Prostate gland (tissue), 2 donors: ENCODE measurements at regions not wholly inside any gene's neighbourhood (a gene's known extent, or its start where the extent isn't known, plus 50 kb on each side); places are given as distances from the start of the nearest gene placed in this dataset.

Experiments
- DNase-seq: peaks from one replicate; pipeline ENCODE4 v3.0.0-alpha.2; 2019; ENCODE audit warnings: low spot score
- H3K27ac ChIP-seq, 2 donors: fragments of 200-600 bp; sonication (generic); 2 replicates each; pipeline ENCODE4 v1.5.1; 2017 to 2019
- H3K27me3 ChIP-seq: fragments of 200-600 bp; sonication (generic); replicated peaks from 2 replicates; pipeline ENCODE4 v1.5.1; 2019; ENCODE audit not compliant: insufficient read depth
- H3K36me3 ChIP-seq, 2 donors: fragments of 200-600 bp; sonication (generic); 1 replicate in 1 of 2; 2 replicates in 1 of 2; pipeline versions ENCODE4 v1.5.1 to v1.8.1; 2017 to 2019
- H3K4me1 ChIP-seq: fragments of 200-600 bp; sonication (generic); replicated peaks from 2 replicates; pipeline ENCODE4 v1.5.1; 2019
- H3K4me3 ChIP-seq, 2 donors: fragments of 200-600 bp; sonication (generic); 2 replicates each; pipeline ENCODE4 v1.5.1; 2017 to 2019
- H3K9me3 ChIP-seq: fragments of 200-600 bp; sonication (generic); 2 replicates; pipeline ENCODE4 v1.5.1; 2017
- CTCF ChIP-seq, 4 experiments: fragments of 200-600 bp in 2 of 4; fragments of 450-650 bp in 2 of 4; sonication (generic) in 2 of 4; IDR thresholded peaks; 1 replicate in 3 of 4; 2 replicates in 1 of 4; pipeline ENCODE4 v1.5.1; 2016 to 2019; ENCODE audit warnings: antibody characterized with exemption in 4 of 4, mild to moderate bottlenecking in 2 of 4, moderate library complexity in 2 of 4
- POLR2A ChIP-seq: fragments of 450-650 bp; IDR thresholded peaks from one replicate; pipeline ENCODE4 v1.6.1; 2016; ENCODE audit warnings: antibody characterized with exemption, mild to moderate bottlenecking
- POLR2AphosphoS5 ChIP-seq: sonication (generic); formaldehyde crosslinking; IDR thresholded peaks from one replicate; pipeline ENCODE4 v1.6.1; 2017; ENCODE audit warnings: antibody characterized with exemption
- WGBS: methylation state at CpG from one replicate; pipeline ENCODE4 v1.1.5; 2018; 5-methylcytosine and 5-hydroxymethylcytosine counted together
- intact Hi-C: fragments of 100-400 bp; cut with DNase I; formaldehyde crosslinking; loops from one replicate; pipeline ENCODE4 v1.14.2; 2022

DNA sequence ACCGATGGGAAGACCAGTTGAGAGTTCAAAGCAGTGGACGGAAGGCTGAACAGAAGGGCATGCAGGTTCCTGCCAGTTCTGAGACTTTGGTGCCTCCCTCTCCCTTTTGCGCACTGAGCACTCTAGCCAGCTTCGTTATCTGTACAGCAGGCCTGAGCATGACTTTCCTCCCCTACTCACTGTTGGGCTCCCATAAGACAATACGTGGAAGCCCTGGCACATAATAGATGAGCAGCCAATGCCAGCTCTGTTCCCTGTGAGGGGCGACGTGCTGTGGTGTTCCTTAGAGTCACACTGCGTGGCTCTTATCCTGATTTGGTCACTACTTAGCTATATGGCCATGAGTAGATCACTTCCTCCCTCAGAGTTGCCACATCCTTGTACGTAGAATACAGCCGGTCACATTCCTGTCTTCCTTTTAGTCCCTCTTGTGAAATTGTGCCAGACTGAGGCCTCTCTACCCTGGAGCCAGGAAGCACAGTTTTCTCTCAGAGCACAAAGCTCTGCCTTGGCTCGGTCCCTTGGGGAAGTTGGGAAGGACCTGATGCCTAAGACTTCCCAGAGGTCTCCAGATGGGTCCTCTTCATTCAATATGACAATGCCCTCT, 160.4 kb upstream of the MAMLD1 start:
- WGBS: 44% methylated on average over 7 of the region's 11 CpGs
- TF ChIP-seq CTCF (IDR thresholded peaks at IDR 0.05): no peak
- TF ChIP-seq POLR2A: no peak
- TF ChIP-seq POLR2AphosphoS5: no peak
- intact Hi-C loops: no loop called here
- Histone ChIP-seq H3K4me1 (no peaks in the 10 kb centered on the region), H3K27me3 (no peaks in the 10 kb centered on the region), H3K9me3 (no peaks in the 10 kb centered on the region), H3K27ac (no peak overlapping the region), H3K4me3 (no peak overlapping the region), H3K36me3 (no peaks in the 10 kb centered on the region)
- no peak for DNase-seq

DNA sequence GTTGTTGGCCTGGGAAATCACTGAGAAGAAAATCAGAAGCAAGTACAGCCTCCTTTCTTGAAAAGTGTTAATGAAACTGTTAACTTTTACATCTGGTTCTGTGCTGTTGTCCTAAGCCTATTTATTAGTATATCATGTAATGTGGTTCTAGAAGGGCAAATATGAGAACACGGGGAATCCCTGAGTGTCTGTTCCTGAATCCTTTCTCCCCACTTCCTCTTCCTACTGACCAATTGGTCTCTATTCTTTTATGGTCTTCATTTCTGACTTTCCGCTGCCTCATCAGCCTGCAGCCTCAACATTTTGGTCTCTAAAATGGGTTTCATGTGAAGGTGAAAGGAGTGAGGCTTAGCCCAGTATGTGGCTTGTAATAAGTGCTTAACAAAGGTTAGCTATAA, 159.9 kb upstream of the MAMLD1 start:
- 64% methylated on average over 2 of the region's 2 CpGs for WGBS
- TF ChIP-seq CTCF (IDR thresholded peaks at IDR 0.05): no peak
- Histone ChIP-seq H3K4me3 (no peak overlapping the region), H3K27me3 (no peaks in the 10 kb centered on the region), H3K9me3 (no peaks in the 10 kb centered on the region), H3K27ac (no peak overlapping the region), H3K4me1 (no peaks in the 10 kb centered on the region), H3K36me3 (no peaks in the 10 kb centered on the region)
- DNase-seq: no peak
- intact Hi-C loops: no loop called here

- no peaks in the 10 kb centered on the region for H3K36me3 ChIP-seq
- no peaks in the 10 kb centered on the region for H3K4me1 ChIP-seq
- intact Hi-C loops: no loop called here
- no peak overlapping the region for H3K27ac ChIP-seq
- peak; percentile 5 for TF ChIP-seq POLR2AphosphoS5
- no peak for TF ChIP-seq CTCF (IDR thresholded peaks at IDR 0.05)
- no peak for TF ChIP-seq POLR2A
- H3K4me3 ChIP-seq: no peak overlapping the region
- DNase-seq: no peak
- no peaks in the 10 kb centered on the region for H3K27me3 ChIP-seq
- no peaks in the 10 kb centered on the region for H3K9me3 ChIP-seq
- WGBS: 75% methylated on average over 1 of the region's 2 CpGs
Measured at GRCh38 chrX:150205011-150205410, 158.1 kb upstream of the MAMLD1 start.

DNA sequence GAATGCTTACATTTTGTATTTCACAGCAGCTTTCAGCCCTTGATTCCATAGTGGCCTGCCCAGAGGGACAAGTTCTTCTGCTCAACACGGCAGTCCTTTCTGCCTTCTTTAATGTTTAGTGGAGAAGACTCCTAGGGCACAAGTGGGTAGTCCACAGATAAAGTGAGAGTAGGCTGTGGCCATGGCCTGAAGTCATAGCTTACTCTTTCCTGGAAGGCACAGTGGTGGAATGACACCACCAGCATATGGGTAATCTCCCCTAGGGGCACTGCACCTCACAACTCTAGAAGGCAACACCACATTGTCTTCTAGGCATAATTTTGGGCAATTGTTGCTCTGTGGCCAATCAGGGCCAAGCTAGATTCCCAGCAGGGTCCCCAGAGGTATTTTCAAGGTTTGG, 155.4 kb upstream of the MAMLD1 start:
- intact Hi-C loops: no loop called here
- 75% methylated on average over 1 of the region's 1 CpG for WGBS
- no peaks in the 10 kb centered on the region for H3K27me3 ChIP-seq
- no peak for TF ChIP-seq POLR2AphosphoS5
- TF ChIP-seq POLR2A: no peak
- TF ChIP-seq CTCF (IDR thresholded peaks at IDR 0.05): no peak
- no peak overlapping the region for H3K4me3 ChIP-seq
- no peaks in the 10 kb centered on the region for H3K4me1 ChIP-seq
- no peak overlapping the region for H3K27ac ChIP-seq
- no peaks in the 10 kb centered on the region for H3K36me3 ChIP-seq
- no peak for DNase-seq
- H3K9me3 ChIP-seq: no peaks in the 10 kb centered on the region

DNA sequence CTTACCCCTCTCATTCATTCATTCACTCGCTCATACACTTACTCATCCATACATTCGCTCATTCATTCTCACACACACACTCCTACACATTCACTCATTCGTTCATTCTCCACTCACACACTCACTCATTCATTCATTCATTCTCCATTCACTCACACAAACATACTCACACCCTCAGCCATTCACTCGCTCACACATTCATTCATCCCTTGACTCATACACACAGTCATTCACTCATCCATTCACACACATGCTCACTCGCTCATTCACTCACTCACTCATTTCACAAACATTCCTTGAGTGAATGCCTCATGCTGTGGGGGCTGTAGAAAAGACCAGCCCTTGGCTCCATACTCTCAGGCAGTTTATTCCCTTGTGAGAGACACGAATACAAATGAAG, 151.1 kb upstream of the MAMLD1 start:
- Histone ChIP-seq H3K4me1 (no peaks in the 10 kb centered on the region), H3K9me3 (no peaks in the 10 kb centered on the region), H3K27ac (no peak overlapping the region), H3K4me3 (no peak overlapping the region), H3K27me3 (no peaks in the 10 kb centered on the region), H3K36me3 (no peaks in the 10 kb centered on the region)
- WGBS: 92% methylated on average over 6 of the region's 6 CpGs
- intact Hi-C loops: loop anchor here (5.0 kb wide), 1 partner anchor 150 kb away; the partner anchor contains the start of gene MAMLD1
- no peak for TF ChIP-seq POLR2AphosphoS5
- no peak for TF ChIP-seq CTCF (IDR thresholded peaks at IDR 0.05)
- no peak for TF ChIP-seq POLR2A
- DNase-seq: no peak
